ENCODE measurements at regions not wholly inside any gene's neighbourhood (a gene's known extent, or its start where the extent isn't known, plus 50 kb on each side); places are given as distances from the start of the nearest gene placed in this dataset.
"Not testable (repeated sequence)": the region's sequence is repeated elsewhere in the genome, so short reads cannot be mapped to it uniquely, and the experiment has no call there.

- DNase-seq (ENCODE audit: low read depth in 2 of 2), result no peak
Measured at GRCh38 chr10:120749856-120750566, 101.2 kb upstream of the WDR11 start.

DNA sequence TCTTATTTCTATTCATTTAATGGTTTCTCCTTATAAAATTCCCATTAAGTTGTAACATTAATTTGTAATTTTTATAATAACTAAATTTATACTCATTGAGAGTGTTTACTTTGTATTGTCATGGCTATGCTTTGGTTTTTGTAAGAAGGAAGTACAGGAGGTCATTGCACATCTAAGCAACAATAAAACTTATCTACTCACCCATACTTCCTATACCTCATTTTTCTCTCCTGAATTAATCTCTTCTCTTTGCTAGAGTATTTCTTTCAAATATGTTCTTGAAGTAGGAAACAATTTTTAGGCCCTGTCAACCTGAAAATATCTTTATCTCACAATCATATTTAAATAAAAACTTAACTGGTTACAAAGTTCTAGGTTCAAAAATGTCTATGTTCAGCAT is 95.4 kb upstream of the WDR11 start:
- DNase-seq (ENCODE audit: low read depth in 2 of 2), result no peak

GRCh38 chr10:120760253-120760652 is 90.9 kb upstream of the WDR11 start:
- no peak for DNase-seq (ENCODE audit: low read depth in 2 of 2)

GRCh38 chr10:120761951-120762350 is 89.2 kb upstream of the WDR11 start:
- DNase-seq (ENCODE audit: low read depth in 2 of 2), result no peak

DNA sequence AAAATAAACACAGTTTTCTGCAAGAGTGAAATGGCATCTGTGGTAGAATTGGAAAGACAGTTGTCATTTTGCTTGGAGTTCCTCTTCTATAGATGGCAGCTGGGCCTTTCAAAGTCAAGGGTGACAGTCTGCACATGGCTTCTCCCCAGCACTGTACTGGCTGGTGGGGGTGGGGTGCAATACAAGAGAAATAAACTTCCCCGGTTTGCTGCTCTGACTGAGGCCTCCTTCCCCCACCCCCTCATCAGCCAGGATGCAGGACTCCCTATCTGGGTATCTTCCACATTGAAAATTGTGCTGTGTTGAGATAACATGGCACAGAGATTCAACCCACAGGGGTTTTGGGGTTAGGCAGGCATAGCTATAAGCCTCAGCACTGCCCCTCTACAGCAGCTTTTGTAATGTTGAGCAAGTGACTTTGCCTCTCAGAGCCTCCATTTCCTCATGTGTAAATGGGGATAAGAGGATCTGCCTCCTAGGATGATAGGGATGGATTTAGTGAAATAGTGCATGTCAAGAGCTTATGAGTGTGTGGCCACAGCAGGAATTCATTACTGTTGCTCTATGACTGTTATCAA is 85.8 kb upstream of the WDR11 start:
- no peak for DNase-seq (ENCODE audit: low read depth in 2 of 2)

DNA sequence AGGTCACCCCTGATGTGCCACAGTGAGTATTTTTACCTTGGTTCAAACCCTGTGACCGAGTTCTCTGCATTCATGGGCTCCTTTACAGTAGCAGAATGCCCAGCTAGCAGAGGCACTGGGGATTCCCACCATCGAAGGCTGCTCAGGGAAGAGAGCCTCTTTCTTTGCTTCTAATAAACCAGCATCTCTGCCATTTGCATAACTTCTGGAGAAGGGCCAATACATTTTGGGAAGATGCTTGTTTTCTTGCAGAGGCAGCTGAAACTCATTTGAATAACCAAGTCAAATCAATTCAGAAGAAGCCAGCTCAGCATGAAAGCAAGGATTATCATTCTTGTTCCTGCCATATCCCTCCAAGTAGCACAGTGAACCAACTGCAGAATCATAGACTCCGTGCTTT is 82.9 kb upstream of the WDR11 start:
- no peak for DNase-seq (ENCODE audit: low read depth in 2 of 2)

DNA sequence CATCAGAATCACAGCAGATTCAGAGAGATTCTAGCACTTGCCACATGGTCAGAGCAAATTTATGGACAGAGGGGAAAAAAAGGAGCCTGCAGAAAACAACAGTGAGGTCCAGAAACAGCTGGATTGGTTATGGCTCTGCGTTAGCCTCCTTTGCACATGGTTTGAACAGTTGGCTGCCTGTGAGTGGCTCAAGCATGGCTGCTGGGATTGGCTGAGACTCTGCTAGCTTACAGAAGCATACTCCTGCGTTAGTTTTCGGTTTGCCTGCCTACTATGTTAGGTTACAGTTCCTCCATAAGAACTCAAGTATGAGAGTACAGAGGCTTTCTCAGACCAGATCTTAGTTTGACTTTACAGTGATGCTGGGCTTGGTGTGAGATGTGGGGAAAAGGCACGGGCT is 80.7 kb upstream of the WDR11 start:
- DNase-seq (ENCODE audit: low read depth in 2 of 2), result no peak

- no peak for DNase-seq (ENCODE audit: low read depth in 2 of 2)
Measured at GRCh38 chr10:120776442-120776841, 74.7 kb upstream of the WDR11 start.

GRCh38 chr10:120782336-120782735 is 68.8 kb upstream of the WDR11 start:
- DNase-seq (ENCODE audit: low read depth in 2 of 2), result no peak

DNA sequence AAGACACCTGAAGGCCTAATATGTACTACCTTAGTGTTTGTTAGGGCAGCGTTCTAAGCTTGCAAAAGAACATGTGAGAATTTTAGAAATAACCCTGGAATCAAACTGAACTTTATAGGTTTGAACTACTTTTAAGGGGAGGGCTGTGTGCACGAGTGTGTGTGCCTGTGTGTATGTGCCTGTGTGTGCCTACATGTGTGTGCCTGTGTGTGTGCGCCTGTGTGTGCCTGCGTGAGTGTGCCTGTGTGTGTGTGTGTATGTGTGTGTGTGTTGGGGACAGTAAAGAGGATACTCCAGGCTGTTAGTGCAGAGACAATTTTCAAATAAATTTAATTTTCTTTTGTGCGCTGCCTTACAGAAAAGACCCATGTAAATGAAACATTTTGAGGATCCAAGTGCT is 68.1 kb upstream of the WDR11 start:
- DNase-seq (ENCODE audit: low read depth in 2 of 2), result no peak

GRCh38 chr10:120783867-120784266 is 67.3 kb upstream of the WDR11 start:
- no peak for DNase-seq (ENCODE audit: low read depth in 2 of 2)

DNA sequence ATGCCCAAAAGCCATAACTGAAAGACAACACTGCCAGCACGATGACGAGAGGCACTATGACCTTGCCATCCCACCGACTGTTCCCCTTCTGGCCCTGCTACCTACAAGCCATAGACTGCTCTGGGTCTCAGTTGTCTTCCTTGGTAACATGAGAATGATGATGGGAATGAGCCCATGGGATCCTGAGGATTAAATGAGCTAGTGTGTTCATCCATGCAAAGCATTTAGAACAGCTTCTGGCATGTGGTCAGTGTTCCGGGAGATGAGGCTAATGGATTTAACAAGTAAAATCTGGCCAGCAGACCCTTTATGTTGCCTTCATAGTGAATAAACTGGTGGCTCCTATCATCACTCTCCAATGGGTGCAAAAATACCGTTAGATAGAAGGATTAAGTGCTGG is 62.4 kb upstream of the WDR11 start:
- no peak for DNase-seq (ENCODE audit: low read depth in 2 of 2)

GRCh38 chr10:120789303-120790203 is 61.6 kb upstream of the WDR11 start:
- no peak for DNase-seq (ENCODE audit: low read depth in 2 of 2)

- no peak for DNase-seq (ENCODE audit: low read depth in 2 of 2)
Measured at GRCh38 chr10:120791316-120791715, 59.8 kb upstream of the WDR11 start.

GRCh38 chr10:120793088-120793487 is 58.1 kb upstream of the WDR11 start:
- DNase-seq (ENCODE audit: low read depth in 2 of 2), result no peak

- DNase-seq (ENCODE audit: low read depth in 2 of 2), result no peak
Measured at GRCh38 chr10:120794390-120794789, 56.8 kb upstream of the WDR11 start.

DNA sequence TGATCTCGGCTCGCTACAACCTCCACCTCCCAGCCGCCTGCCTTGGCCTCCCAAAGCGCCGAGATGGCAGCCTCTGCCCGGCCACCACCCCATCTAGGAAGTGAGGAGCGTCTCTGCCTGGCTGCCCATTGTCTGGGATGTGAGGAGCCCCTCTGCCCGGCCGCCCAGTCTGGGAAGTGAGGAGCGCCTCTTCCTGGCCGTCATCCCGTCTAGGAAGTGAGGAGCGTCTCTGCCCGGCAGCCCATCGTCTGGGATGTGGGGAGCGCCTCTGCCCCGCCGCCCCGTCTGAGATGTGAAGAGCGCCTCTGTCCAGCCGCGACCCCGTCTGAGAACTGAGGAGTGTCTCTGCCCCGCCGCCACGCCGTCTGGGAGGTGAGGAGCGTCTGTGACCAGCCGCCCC is 52.9 kb upstream of the WDR11 start:
- not testable (repeated sequence) for DNase-seq (ENCODE audit: low read depth in 2 of 2)

DNA sequence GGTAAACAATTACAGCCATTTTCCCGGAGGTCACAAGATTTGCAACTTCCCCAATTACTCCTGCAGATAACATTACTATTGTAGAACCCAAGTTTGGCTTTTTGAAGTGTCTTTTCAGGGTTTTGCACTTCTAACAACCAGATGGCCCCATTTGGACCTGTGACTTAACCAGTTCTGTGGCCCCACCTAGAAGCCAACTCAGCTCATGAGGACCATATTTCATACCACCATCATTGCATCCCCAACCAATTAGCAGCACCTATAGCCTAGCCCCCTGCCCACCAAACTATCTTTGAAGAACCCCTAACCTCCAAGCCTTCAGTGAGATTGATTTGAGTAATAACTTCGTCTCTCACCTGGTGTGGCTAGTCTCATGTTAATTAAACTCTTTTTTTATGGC is 51.3 kb upstream of the WDR11 start:
- DNase-seq (ENCODE audit: low read depth in 2 of 2), result no peak

GRCh38 chr10:120800528-120801323 is 50.4 kb upstream of the WDR11 start:
- DNase-seq (ENCODE audit: low read depth in 2 of 2), result no peak
